ENCODE measurements at regions not wholly inside any gene's neighbourhood (a gene's known extent, or its start where the extent isn't known, plus 50 kb on each side); places are given as distances from the start of the nearest gene placed in this dataset.

DNA sequence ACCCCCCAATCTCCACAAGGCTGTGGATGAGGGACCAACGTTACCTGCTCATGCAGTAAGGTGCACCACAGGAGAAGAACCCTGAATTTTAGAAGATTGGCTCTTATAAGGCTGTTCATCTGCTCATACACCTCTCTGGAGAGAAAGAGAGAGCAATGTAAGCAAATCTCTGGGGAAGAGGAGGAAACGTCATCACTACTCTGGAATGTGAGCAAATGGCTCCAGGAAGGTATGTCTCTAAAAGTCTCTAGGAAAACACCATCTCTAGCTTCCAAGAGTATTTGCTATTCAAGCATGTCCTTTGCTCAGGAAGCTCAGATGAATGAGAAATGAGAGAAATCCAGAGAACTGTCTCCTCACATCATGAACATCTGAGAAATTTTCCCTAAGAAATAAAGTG lies 235.4 kb downstream of the TBL1XR1 start:
- WGBS (ENCODE audit: low lambda C conversion rate), result 30% methylated on average over 2 of the region's 2 CpGs

More for the DNA sequence above, 235.4 kb downstream of the TBL1XR1 start:
- Histone ChIP-seq H3F3A (replicated peaks; ENCODE audit: insufficient read depth) (no peaks in the 10 kb centered on the region), H3K9me2 (no peaks in the 10 kb centered on the region), H3K79me2 (ENCODE audit: insufficient read depth) (no peaks in the 10 kb centered on the region), H3K9ac (no peak overlapping the region), H3K4me1 (ENCODE audit: control insufficient read depth in 1 of 2, insufficient read depth in 2 of 2, low read depth in 1 of 2, low read length in 1 of 2) (peaks cover 0 to 6% of the 10 kb centered on the region in 2 experiments; a peak in 1 of 4 replicates), H2AFZ (ENCODE audit: low read depth) (no peak overlapping the region), H3K27me3 (ENCODE audit: insufficient read depth) (no peaks in the 10 kb centered on the region), H3K4me3 (ENCODE audit: low read depth in 2 of 2, low read length in 1 of 2) (no peak overlapping the region), H3K4me2 (no peak overlapping the region), H3K36me3 (replicated peaks in 1 of 2; ENCODE audit: control insufficient read depth in 1 of 2, insufficient read depth in 2 of 2, low read length in 1 of 2) (no peaks in the 10 kb centered on the region), H4K20me1 (ENCODE audit: insufficient read depth) (no peaks in the 10 kb centered on the region), H3K9me3 (no peaks in the 10 kb centered on the region), H3K27ac (ENCODE audit: low read depth in 2 of 2, low read length in 1 of 2) (no peak overlapping the region)
- POLR2A ChIA-PET, result no interaction called here
- CTCF ChIA-PET, result interaction anchor here (1.5 kb wide), 1 partner anchor 298 kb away, joined by 3 read pairs; no protein-coding TSS in a partner anchor
- no peak for DNase-seq
- TF ChIP-seq FOXJ3 (CRISPR knock-in tag; IDR thresholded peaks at IDR 0.05), result no peak
- TF ChIP-seq IRF3 (IDR thresholded peaks at IDR 0.05; ENCODE audit: low read depth, low read length), result no peak
- TF ChIP-seq, protein P1, sequence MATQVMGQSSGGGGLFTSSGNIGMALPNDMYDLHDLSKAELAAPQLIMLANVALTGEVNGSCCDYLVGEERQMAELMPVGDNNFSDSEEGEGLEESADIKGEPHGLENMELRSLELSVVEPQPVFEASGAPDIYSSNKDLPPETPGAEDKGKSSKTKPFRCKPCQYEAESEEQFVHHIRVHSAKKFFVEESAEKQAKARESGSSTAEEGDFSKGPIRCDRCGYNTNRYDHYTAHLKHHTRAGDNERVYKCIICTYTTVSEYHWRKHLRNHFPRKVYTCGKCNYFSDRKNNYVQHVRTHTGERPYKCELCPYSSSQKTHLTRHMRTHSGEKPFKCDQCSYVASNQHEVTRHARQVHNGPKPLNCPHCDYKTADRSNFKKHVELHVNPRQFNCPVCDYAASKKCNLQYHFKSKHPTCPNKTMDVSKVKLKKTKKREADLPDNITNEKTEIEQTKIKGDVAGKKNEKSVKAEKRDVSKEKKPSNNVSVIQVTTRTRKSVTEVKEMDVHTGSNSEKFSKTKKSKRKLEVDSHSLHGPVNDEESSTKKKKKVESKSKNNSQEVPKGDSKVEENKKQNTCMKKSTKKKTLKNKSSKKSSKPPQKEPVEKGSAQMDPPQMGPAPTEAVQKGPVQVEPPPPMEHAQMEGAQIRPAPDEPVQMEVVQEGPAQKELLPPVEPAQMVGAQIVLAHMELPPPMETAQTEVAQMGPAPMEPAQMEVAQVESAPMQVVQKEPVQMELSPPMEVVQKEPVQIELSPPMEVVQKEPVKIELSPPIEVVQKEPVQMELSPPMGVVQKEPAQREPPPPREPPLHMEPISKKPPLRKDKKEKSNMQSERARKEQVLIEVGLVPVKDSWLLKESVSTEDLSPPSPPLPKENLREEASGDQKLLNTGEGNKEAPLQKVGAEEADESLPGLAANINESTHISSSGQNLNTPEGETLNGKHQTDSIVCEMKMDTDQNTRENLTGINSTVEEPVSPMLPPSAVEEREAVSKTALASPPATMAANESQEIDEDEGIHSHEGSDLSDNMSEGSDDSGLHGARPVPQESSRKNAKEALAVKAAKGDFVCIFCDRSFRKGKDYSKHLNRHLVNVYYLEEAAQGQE (IDR thresholded peaks at IDR 0.05; ENCODE audit: low read depth, low read length), result no peak
- no peak for TF ChIP-seq TEAD4 (IDR thresholded peaks at IDR 0.05; ENCODE audit: borderline replicate concordance, insufficient read depth)
- TF ChIP-seq GABPA (IDR thresholded peaks at IDR 0.05; ENCODE audit: low read depth), result no peak
- TF ChIP-seq ZBTB33 (IDR thresholded peaks at IDR 0.05; ENCODE audit: borderline replicate concordance, low read depth), result no peak
- TF ChIP-seq GATA2 (CRISPR knock-in tag; IDR thresholded peaks at IDR 0.05), result no peak

All from SK-N-SH (cell line).